Activated CD4-positive, alpha-beta T cell treated with anti-CD3 and anti-CD28 coated beads, Interleukin-2, Interleukin-6, amounts not matched to agents 100 ng/mL and 50 ng/mL, durations not matched to agents 16 hours and 8 hours (primary cell): ENCODE measurements at regions not wholly inside any gene's neighbourhood (a gene's known extent, or its start where the extent isn't known, plus 50 kb on each side); places are given as distances from the start of the nearest gene placed in this dataset.
"Not testable (repeated sequence)": the region's sequence is repeated elsewhere in the genome, so short reads cannot be mapped to it uniquely, and the experiment has no call there.

Experiments used
- DNase-seq: peaks from one replicate; pipeline ENCODE4 v3.0.0-alpha.2; 2020

DNA sequence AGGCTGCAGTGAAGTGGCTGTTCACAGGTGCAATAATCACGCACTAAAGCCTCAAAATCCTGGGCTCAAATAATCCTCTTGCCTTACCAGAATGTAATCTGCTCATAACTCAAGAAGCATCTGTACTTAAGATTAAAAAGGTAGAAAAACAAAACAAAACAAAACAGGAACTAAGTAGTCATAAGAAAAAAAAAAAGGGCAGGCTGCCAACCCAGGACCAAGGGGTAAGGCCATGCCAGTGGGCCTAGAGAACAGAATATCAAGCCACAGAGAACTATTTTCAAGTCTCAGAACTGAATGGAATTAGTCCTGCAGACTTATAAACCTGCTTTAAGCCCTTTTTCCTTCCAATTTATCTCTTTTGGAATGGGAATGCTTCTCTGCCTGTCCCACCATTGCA, 64.8 kb upstream of the TBC1D3K start:
- no peak for DNase-seq

DNA sequence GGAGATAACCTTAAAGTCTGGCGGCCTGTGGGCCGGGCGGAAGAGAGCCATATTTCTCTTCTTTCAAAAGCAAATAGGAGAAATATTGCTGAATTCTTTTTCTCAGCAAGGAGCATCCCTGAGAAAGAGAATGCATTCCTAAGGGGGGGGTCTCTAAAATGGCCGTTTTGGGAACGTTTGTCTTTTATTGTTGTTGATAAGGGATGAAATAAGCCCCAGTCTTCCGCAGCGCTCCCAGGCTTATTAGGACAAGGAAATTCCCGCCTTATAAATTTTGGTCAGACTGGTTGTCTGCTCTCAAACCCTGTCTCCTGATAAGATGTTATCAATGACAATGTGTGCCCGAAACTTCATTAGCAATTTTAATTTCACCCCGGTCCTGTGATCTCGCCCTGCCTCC, 65.8 kb upstream of the TBC1D3K start:
- DNase-seq = not testable (repeated sequence)

DNA sequence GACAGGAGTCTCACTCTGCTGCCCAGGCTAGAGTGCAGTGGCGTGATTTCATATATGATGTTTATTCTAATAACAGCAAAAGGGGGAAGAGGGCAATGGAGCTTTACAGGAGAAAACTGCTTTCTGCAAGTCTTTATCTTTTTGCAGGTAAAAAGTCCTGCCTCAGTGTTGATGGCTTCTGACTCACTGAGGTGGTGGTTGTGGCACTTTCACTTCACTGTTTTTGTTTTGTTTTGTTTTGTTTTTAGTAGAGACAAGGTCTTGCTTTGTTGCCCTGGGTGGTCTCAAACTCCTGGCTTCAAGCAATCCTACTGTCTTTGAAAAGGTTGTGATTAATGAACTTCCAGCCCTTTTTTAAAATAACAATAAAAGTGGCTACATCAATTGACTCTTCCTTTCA, 68.0 kb upstream of the TBC1D3K start:
- DNase-seq = no peak

DNA sequence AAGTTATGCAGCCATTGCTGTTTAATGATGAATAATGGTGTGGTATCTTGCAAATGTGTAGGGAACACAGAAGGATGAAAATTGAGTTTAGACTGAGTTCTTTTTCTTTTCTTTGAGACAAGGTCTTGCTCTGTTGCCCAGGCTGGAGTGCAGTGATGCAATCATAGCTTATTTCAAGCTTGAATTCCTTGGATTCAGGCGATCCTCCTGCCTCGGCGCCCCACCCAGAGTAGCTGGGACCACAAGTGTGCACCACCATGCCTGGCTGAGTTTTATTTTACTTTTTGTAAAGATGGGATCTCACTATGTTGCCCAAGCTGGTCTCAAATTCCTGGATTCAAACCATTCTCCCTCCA, 74.6 kb upstream of the TBC1D3K start:
- DNase-seq = no peak

DNA sequence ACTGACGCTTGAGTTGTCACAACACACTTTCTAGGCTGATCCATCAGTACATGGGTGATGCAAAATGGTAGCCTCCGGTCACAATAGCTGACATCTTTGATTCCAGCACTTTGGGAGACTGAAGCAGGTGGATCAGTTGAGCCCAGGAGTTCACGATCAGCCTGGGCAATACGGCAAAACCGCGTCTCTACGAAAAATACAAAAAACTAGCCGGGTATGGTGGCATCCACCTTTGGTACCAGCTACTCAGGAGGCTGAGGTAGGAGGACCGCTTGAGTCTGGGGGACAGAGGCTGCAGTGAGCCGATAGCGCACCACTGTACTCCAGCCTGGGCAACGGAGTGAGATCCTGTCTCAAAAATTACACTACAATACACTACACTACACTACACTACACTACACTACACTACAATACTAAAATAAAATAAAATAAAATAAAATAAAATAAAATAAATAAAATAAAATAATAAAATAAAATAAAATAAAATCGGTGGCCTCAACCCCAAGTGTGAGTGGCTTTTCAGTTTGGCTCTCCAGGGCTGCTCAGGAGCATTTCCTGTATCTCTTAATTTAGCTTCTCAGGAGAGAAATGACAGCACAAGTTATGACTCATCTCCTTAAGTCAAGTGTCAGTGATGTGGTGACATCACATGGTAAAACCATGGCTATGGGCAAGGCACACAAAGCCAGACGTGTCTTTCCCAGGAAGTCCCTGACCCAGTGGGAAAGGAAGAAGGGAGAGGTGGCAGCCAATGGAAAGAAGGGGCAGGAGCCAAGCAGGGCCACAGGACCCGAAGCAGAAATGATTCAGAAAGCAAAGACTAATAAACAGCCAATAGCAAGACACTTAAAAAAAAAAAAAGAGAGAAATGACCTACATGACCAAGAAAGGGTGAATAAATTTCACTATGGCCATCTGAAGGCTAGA, 75.3 kb upstream of the TBC1D3K start:
- peak; percentile 80 for DNase-seq

DNA sequence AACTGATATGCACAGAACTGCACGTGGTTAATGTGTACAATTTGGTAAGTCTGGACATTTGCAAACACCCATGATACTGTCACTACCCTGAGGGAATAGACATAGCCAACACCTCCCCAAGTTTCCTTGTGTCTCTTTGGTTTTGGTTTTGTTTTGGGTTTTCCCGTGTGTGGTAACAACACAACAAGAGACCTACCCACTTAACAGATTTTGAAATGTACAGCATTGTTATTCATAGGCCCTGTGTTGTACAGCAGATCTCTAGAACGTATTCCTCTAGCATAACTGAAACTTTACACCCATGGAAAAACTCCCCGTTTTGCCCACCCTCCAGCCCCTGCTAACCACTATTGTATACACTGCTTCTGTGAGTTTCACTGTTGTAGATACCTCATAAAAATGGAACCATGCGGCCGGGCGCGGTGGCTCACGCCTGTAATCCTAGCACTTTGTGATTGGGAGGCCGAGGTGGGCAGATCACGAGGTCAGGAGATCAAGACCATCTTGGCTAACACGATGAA, 76.3 kb upstream of the TBC1D3K start:
- peak; percentile 58 for DNase-seq

DNA sequence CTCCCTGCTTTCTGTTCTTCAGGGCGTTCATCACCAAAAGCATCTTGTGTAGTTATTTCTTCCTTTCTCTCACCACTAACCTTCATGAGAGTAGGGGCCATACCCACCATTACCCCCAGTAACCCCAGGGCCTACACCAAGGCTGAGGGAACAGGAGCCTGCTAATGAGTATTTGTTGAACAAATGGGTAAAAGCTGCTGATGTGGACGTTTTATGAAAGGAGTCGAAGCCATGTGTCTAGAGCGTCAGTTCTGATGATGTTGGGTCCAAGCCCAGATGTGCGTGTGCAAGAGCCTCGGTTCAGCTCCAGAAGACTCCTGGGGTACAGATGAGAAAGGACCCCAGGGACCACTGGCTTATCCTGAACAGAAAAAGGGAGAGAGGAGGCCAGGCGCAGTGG, 77.1 kb upstream of the TBC1D3K start:
- no peak for DNase-seq

DNA sequence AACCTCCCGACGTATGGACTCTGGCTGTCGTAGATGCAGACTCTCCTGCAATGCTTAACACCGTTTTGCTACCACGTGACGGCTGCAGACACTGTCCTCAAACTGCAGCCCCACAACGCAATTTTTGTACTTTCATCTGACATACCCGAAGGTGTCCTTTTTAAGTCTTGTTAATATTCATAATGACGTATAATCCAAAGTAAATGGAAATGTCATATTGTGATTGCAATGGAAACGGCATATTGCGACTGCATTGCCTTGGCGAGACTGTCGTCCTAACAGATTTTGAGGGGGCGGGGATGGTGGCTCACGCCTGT, 79.3 kb upstream of the TBC1D3K start:
- no peak for DNase-seq

DNA sequence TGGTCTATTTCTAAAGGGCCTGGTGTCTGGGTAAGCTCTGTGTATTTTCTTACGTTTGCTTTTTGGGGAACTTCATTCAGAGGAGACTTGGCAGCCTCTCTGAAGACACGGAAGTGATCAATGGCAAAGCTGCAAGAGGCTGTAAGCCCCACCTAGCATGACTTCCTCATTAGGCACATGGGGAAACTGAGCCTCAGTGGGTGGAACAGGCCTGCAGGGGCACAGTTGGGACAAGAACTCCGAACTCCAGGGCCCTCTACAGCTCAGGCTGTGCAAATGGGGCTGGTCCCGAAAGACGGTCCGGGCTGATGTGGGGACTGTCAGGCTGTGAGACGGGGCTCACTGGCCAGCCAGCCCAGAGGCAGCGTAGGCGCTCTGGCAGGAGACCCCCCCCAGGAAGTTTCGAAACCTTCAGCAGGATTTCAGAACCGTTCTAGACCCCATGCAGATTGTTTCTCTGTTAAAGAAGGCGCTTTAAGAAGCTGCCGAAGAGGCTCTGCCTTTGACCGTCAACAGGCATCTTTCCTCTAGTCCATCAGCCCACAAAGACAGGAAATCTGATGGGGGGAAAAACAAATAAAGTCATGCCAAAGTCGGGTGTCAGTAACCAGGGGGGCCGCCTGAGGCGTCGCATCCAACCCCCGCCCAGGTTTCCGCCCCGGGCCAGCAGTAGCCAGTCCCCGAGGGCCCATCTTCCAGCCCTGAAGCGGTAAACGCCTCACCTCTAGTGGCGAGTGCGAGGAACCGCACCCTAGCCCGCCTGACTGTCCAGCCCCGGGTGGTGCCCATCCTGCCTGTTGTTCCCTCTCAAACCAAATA, 79.8 kb upstream of the TBC1D3K start:
- peak; percentile 76 for DNase-seq

DNA sequence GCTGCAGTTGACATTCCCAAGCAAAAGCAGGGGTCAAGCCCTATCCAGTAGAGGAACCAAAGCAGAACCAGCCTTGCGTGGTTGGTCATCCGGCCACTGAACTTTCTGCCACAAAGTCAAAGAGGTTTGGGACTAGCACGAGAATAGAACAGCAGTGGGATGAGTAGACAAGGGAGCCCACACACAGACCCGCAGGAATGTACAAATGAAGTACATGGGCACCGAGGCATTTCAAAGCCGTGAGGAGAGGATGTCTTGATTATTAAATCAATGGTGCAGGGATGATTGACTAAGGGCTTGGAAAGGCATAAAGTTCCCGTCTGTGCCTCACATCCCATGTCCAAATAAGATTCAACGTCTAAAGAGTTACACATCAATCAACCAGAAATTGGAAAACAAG, 81.8 kb upstream of the TBC1D3K start:
- DNase-seq = no peak

DNA sequence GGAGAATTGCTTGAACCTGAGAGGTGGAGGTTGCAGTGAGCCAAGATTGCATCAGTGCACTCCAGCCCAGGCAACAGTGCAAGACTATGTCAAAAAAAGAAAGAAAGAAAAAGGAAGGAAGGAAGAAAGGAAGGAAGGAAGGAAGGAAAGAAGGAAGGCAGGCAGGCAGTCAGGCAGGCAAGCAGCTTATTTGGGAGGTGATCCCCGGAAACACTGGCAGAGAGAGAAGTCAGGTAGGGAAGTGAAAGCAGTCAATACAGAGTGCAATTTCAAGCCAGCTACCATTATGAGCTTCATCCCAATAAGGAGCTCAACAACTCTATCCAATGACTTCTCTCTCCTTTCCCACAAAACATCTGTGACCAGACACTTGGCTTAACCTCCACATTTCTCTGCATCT, 83.0 kb upstream of the TBC1D3K start:
- no peak for DNase-seq

DNA sequence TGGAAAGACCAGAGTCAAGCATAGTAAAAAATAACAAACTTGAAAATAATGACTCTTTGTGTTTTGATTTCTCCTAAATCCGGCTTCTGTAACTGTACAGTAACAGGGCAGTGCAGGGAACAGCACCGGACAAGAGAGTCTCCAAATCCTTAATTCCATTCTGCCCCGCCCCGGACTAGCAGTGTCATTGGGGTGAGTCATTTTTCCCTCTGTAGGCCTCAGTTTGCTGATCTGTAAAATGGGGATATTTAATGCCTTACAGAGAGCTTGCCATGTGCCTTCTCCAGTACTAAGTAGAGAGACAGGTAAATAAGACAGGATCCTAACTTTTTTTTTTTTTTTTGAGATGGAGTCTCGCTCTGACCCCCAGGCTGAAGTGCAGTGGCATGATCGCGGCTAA, 83.6 kb upstream of the TBC1D3K start:
- DNase-seq = no peak

DNA sequence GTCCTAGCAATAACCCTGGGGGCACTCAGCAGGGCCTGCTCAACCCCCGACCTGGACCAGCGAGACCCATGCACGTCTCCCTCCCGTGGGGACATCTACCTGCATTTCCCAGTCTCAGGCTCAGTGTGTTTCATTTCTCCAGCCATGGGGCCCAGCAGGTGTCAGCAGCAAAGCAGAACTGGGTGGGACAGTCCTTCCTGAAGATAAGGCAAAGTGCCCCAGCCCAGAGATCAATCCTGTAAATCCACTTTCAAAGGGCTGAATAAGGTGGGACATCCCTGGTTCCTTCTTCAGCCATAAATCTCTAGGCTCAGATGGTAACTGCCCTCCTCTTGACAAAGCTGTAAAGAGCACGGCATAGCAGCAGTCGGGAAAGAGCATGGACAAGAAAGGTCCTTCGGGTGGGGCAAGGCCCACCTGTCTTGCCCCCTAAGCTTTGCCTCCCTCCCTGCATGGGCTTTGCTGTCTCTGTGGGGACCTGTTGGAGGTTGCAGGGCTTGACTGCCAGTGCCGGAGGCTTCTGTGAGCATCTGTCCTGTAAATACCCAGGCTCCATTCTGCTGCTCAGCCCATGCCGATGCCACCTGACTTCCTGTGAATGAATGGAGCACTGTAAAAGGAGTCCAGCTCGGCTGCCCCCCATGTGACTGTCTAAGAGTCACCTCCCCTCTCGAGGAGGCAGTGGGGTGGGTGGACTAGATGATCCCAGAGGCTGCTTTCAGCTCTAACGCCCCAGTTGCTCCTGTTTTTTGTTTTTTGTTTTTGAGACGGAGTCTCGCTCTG, 84.8 kb upstream of the TBC1D3K start:
- DNase-seq = no peak

DNA sequence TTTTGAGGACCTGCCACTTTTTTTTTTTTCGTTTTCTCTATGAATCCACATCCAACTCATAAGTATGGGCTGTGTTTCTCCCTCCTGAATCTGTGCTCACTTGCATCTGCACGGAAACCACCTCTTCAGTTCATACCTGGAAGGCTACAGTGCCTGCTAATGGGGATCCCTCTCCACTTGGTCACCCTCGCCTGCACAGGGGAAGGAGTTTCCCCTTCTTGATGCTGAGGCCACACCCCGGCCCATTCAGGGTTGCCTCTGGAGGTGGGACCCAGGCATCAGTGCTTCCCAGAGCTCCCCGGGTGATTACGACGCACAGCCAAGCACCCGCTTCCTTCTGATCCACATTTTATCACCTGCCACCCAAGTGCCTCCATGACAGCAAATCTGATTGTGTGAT, 85.9 kb upstream of the TBC1D3K start:
- DNase-seq = no peak

DNA sequence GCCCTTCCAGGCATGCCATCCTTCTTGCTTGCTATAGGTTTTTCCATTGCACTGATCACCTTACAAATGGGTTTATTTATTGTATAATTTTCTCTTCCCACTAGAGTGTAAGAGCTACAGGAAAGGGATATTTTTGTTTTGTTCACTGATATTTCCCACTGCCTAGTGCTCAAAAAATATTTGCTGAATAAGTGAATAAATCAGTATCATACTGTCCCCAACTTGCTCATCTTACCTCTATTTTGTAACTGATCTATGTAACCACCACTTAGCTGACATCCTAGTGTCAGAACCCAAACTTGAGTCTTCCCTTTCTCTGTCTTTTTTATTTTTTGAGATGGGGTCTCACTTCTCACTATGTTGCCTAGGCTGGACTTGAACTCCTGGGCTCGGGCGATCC, 87.6 kb upstream of the TBC1D3K start:
- no peak for DNase-seq

DNA sequence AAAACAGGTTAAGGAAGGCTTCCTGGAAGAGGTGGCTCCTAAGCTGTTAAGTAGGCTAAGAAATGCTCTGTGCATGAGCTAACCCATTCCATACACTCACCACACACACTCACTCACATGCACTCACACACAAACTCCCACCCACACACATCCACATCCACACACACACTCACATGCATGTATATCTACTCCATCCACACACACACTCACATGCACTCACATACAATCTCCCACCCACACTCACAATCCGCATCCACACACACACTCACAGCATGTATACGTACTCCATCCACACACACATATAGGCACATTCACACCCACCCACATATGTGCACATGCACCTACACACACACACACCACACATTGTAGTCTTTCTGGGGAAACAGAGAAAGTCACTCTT, 89.3 kb upstream of the HNF1B start:
- DNase-seq = no peak

DNA sequence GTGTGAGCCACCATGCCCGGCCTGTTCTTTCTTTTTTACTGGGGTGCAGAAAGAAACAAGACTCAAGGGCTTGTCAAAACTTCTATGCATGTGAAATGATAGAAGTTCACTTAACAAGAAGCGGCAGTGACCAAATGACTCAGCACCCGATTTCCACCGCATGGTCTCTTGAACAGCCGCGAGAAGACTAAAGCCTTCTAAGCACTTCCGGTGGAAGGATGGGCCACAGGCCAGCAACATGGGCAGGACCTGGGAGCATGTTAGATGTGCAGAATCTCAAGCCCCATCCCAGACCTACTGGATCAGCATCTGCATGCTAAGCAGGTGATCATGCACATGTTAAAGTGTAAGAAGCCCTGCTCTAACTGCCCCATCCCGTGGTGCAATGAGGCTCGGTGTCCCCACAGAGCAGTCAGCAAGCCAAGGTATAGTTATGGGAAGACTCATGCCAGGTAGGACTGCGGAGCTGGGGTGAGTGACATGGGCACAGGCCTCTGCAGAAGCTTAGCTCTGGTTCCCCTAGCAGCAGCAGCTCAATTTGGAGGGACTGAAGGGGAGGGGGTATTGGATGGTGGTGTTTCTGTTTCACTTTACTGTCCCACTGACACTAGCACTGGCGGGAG, 88.5 kb upstream of the HNF1B start:
- DNase-seq = peak; percentile 74

DNA sequence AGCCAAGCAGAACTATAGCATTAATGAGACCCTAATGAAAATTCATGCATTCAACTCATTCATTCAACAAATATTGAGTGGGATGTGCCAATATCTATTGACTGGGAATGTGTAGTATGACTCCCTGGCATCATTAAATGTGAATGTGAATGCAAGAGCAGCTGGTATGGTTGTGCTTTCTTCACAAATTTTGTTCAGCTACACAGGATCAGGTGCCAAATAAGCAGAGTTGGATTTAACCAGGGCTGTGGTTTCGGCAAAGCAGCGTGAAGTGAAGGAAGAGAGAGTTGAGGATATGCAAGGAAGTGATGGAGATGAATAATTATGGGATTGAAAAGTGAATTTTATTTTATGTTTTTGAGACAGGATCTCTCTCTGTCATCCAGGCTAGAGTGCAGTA, 87.1 kb upstream of the HNF1B start:
- DNase-seq = no peak

DNA sequence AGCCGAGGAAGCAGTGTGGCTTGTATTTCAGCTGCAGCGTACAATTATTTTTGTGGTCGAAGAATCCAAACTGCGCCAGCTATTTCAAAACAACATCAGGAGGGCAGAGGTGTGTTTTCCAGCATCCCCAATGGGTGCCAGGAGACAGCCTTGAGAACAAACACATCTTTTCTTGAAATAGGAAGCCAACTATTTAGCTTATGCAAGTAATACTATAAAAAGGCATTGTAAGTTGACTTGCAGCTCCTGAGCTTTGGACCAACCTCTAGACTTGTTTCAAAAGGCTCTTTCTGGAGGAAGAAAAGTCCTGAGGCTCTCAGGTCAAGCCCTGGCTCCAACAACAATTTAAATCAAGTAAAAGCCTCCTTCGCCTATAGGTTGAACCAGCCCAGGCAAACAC, 86.6 kb upstream of the HNF1B start:
- no peak for DNase-seq

DNA sequence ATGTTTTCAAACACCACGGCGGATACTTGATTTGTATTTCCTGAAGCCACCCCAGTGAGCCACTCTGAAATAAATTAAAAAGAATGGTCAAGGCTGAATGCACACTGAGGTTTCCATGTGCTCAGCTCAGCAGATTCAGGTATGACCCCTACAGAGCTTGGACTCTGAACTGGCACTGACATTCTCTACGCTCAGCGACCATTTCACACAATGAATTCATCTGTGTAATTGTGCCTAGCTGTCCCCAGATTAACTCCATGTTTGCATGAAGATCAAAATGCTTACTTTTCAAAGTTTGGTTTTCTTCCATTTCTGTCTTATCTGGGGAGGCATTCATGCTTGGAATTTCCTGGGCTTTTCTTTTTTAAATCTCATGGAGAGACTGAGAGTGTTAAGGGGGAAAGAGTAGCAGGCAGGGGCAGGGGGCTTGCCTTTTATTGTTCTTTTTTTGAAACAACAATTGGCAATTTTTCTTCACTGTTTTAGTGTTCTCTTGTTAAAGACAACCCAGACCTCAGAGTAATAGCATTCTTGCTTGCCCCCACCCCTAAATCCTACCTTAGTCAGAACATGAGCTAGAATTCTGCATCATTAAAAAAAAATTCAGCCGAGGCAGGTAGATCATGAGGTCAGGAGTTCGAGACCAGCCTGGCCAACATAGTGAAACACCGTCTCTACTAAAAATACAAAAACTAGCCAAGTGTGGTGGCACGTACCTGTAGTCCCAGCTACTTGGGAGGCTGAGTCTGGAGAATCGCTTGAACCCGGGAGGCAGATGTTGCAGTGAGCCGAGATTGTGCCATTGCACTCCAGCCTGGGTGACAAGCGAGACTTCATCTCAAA, 85.5 kb upstream of the HNF1B start:
- no peak for DNase-seq

DNA sequence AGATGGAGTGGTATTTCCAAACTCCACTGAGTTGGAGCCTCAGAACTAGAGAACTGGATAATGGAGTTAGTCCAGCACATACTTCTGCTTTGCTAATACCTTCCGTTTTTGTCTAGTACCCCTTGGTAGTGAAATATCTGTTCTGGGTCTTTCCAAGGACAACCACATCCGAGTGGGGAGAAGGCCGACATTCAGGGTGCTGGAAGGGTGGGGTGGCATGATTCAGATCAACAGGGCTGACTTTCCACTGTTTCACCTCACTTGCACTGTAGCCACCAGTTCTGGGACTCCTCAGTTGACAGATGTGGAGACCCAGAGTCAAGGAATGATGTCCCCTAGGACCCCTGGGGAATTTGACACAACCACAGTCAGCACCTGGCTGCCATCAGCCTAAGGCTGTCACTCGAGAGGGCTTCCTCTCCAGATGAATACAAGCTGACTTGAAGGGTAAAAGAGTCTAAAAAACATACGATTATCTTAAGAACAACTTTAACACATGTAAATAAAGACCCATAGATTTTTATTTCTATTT, 84.8 kb upstream of the HNF1B start:
- no peak for DNase-seq

DNA sequence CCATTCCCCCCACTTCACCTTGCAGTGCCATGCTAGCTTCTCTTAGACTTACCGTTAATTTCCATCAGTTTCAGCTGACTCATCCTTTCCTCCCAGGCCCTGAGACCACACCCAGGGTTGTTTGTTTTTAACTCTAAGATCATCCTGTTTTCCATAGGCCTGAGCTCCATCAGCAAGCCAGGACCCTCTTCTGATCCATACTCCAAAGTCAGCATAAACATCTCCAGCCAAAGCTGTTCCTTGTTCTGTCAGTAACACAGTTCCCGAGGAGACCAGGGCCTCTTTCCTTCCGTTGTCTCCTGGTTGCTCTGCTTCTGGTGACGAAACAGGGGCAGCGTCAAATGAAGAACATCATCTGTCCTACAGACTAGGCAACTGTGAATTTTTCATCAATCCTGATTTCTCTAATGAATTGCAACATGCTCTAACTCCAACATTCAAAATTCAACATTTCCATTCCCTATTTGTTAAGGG, 83.8 kb upstream of the HNF1B start:
- peak; percentile 30 for DNase-seq
